NCI-H82 treated with DMSO at 0.1 percent for 48 hours (cell line): ENCODE measurements at regions not wholly inside any gene's neighbourhood (a gene's known extent, or its start where the extent isn't known, plus 50 kb on each side); places are given as distances from the start of the nearest gene placed in this dataset.

Experiments used
- DNase-seq: peaks from one replicate; lab custom pipeline; 2025; ENCODE audit not compliant: unreplicated experiment; lab: John Stamatoyannopoulos, UW

DNA sequence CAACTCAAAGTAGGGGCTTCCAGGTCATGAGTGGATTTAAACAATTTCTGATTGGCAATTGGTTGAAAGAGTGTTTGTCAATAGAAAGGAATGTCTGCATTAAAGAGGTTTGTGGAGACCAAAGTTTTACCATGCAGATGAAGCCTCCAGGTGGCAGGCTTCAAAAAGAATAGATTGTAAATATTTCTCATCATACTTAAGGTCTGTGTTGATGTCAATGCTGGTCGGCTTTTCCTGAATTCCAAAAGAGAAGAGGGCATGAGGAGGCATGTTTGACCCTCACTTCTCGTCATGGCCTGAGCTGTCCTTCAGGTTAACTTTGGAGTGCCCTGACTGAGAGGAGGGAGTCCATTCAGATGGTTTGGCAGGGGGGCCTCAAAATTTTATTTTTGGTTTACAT lies 125.4 kb upstream of the RFC3 start:
- DNase-seq: no peak

DNA sequence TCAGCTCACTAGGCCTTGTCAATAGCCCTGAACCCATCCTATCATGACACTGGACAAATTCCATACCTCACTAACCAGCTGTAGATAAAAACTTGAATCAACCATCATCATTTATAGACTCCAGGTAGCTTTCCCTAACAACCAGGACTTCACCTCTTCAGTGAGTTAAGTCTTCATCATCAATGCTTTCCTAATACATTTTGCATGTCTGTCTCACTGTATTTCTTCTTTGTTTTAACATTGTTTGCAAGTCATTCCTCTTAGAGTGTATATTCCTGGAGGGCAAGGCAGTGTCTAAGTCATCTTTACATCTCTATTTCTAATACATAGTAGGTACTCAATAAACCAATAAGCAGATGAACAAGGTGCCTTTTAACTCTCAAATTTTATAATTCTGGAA lies 123.4 kb upstream of the RFC3 start:
- DNase-seq: no peak

DNA sequence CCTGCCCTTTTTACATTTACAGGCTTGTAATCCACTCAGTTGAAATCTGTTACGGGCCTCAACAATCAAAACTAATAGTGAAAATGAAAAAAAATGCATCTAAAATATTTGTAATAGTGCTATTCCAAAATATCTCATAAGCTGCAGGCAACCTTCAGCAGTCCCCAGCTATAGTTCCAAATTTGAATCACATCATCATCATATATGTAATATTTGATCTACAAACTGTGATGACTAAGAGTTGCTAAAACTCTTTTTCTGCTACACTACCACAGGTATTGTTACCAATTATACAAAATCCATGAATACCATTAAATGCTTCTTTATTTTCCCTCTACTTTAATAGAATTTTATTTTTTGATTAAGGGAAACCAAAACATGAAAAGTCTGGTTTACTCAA lies 121.4 kb upstream of the RFC3 start:
- DNase-seq: no peak

DNA sequence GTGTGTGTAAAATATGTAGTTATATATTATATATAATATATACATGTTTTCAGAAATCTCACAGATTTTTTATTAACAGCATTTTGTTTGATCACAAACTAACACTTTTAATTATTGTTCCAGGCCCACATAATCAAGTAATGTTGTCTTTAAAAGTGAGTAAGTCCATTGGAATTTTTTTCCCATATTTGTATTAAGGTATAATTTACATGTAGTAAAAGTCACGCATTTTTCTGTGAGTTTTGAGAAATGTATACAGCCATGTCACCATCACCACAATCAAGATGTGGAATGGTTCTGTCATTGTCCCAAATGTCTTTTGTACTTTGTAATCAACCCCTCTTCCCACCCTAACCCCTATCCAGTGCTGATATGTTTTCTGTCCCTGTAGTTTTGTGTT lies 120.0 kb upstream of the RFC3 start:
- no peak for DNase-seq

DNA sequence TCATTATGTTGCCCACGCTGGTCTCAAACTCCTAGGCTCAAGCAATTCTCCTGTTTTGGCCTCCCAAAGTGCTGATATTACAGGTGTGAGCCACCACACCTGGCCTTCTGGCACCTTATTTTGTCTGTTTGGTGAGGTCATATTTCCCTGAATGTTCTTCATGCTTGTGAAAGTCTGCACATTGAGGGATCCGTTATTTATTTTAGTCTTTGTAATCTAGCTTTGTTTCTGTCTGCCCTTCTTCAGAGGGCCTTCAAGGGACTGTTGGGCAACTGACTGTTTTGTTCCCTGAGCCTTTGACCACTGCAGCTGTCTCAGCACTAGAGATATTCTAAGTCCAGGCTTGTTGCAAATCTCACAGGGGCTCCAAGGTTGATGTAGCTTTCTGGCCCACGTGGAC lies 110.5 kb upstream of the RFC3 start:
- no peak for DNase-seq

DNA sequence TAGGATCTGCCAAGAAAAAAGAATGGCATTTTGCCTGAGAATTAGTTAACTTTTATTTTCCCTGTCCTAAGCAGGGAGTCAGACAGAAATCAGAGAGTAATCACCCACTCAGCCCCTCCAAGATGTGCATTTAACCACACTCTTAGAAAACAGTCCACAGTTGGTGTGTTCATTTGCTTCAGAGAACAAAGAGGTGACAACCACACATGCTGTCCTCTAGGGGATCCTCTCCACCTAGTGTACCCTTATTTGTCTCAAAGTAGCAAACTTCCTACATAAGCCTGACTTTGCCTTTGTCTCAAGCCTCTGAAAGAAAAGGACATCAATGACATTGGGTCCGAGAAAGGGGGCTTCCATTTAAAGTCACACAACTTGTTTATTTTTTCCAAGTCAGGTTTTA lies 107.0 kb upstream of the RFC3 start:
- no peak for DNase-seq

DNA sequence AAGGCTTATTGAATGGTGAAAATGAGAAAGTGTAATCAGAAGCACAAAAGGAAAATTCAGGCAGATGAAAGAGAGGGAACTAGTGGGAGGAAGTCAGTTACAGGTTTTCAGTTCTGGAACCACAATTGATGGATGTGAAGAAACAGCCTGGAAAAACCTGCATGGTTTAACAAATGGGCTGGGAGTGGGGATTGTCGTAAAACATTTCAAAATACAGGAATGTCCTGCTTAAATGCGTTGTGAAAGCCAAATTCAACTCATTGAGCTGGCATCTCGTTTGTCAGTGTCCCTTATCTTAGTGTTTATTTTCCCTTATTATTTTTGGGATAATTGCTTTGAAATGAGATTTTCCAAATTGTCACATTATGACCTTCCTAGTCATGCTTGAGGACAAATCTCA lies 106.5 kb upstream of the RFC3 start:
- no peak for DNase-seq

DNA sequence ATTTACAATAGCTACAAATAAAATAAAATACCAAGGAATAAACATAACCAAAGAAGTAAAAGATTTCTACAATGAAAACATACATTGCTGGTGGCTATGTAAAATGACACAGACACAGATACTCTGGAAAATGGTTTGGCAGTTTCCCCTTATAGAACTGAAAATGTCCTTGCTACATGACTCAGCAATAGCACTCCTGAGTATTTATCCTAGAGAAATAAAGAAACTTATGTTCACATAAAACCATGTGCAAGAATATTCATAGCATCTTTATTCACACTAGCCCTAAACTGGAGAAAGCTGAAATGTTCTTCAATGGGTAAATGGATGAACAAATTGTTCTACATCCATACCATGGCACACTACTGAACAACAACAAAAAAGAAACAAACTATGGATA lies 100.2 kb upstream of the RFC3 start:
- no peak for DNase-seq

DNA sequence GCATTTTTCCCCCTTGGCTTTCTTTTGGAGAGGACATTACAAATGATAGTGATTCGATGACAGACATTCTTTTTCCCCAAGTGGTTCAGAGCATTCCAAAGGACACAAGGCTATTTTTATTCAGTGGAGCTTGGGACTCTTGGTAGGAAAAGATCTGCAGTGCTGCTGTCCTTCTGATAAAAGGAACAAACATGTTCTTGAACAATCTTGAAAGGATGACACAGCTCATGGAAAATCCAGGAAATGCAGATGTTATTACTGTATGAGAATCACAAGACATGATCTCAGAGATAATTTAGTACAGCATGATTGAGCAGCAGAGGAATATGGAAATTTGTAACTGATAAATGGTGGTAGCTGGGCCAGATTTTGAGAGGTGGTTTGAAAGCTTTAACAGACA lies 96.2 kb upstream of the RFC3 start:
- DNase-seq: no peak

DNA sequence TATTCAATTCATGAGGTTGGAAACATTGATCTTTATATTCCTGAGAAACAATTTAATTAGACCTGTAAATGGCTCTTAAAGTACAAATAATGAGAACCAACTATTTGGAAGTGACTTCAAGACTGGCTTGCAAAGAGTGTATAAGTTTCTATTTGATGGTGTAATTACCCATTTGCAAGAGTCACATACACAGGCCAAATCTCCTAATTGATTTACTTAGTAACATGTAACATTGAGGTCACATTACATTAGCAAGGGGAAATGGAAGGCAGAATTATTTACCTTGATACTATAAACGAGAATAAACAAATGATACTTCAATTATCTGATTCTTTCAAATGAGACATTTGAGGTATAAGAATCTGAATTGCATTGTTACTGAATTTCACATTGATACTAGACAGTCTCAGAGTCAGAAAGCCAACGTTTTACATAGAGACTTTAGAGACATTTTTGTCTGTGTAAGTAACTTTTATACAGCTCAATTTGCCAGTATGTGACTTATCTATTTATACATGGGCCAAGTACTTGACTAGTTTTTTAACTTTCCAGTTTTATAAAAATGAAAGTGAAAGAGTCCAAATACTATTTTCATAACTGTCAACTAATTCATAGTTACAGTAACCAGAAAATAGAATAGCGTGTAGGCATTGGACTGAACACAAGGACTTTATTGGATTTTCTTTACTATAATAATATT lies 95.6 kb upstream of the RFC3 start:
- DNase-seq: no peak

DNA sequence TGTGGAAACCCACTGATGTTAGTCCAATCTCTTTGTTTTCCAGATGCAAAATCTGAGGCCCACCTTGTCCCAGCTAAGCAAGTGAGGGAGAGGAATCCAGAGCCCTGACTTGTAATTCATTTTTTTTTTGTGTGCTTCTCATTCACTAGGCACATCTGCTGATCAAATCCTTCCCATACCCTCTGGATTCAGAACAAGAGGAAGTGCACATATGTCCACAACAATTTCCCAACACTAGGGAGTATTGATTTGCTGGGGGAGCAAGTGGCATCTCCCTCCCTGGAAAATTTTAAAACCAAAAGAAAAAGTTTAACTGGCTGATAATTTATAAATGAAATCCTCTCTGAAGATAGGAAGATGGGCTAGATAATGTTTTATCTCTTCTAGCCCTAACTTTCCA lies 94.6 kb upstream of the RFC3 start:
- no peak for DNase-seq

DNA sequence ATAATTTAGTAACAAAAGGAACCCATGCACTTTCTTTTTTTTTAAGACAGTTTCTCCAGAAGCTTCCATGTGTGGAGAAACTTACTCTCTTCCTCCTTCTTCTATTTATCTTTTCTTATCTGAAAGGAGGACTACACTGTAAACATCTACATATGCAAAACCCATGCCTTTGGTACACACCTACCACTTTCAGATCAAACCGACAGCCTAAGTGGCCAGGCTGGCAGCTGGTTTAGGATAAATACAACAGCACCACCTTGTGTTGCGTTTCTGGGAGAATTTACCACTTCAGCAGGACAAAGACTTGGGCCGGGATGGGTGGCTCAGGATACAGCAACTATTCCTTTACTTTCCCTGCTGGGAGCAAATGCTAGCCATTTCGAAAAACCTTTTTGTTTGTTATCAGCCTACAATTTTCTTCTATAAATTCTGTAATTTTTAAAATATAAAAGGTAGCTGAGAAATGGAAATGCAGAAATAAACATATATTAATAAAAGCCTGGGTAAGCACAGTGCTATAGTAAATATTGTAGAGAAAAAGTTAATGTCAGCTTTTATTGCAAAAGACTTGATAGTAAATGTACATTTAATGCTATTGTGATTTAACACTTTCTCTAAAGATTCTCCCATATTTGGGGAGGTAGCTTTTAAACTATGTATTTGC lies 94.0 kb upstream of the RFC3 start:
- peak; percentile 56 for DNase-seq

DNA sequence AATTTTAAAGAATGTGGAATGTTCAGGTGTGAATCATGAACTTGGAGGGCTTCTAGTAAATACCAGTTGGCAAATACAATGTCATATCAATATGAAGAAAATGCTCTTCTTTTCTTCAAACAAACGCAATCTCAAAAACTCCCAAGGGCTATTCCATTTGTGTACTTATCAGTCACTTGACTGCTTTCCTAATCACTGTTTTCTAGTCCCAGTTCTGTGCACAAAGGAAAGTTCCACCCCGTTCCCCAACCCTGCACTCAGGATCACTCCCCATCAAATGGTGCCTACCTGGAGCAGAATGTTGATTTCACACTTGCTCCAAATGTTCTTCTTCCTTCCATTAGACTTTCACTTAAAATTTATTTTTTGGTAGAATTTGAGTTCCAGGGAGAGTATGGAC lies 92.6 kb upstream of the RFC3 start:
- no peak for DNase-seq

DNA sequence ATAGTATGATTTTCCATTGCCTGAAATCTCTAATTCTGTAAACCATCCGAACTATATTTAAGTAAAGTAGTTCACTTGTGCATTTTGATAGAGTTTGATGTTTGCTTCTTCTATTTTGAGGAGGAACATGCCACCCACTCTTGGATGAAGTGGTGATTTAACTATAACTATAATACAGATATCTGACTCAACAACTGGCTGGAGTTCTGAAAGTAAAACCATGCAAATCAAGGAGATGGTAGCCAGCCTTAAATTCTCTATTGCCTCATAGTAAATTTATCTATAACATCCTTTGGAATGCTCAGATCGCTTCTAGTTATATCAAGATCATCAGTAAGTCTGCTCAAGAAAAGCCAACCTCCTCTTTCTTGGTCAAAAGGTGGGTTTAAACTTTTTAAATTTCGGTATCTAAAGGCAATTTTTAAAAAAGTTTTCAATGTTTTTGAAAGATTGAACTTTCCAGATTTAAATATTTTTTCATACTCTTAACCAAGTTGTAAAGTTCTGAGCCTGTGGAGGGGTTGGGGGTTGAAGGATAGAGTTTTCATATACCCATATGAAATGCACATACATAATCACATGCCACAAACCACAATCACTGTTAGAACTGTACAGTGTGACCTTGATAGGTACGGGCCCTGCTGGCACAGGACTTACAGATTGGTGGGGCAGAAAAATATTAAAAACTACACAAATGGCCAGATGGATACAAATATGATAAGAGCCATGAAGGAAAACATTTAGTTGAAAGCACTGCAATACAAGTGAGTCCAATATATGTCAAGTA lies 90.5 kb upstream of the RFC3 start:
- DNase-seq: no peak

DNA sequence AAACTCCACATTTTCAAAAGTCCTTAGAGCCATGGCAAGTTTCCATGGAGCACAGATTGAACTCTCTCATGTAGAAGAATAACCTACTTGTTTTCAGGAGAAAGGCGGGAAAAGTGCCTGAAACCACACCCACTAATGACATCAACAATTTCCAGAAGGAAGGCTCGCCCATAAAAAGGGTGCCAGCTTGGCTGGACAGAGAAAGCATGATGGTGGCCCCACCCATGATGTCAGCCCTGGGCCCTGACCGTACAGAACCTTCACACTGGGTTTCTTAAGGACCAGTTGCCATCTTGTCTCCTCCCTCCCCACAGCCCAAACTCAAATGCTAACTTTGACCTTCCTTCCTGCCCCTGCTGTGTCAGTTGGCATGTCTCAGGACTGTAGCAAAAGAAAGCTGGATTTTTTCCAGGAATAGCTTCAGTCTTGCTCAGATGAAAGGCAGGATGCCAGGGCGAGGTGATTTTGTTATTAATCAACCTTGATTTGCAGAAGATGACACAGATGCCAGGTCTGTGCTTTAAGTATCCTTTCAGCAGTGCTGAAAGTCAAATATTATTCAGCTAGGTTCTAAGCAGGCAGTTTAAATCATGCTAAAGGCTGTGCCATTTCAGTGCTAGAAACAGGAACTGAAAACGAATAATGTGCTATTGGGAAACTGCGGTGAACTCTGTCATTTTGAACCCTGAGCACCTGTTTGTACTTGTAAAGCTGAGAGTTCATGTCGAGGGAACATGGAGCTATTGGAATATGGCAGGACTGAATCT lies 89.5 kb upstream of the RFC3 start:
- DNase-seq: no peak

DNA sequence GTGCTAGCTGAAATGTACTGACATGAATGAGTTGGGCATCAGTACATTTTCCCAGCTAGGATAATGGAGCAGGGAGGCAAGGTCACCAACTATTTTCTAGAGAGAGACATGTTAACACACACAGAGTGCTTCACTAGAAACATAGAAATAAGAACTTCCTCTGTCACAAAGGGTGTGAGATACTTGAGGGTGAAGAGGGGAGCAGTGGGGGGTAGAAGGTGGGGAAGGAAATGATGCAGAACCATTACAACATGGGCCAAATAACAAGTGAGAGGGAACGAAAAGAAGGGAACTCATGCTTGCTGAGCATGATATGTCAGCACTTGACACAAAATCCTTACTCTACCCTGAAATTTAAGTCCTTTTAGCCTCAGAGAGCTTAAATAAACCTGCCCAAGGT lies 87.8 kb upstream of the RFC3 start:
- no peak for DNase-seq

DNA sequence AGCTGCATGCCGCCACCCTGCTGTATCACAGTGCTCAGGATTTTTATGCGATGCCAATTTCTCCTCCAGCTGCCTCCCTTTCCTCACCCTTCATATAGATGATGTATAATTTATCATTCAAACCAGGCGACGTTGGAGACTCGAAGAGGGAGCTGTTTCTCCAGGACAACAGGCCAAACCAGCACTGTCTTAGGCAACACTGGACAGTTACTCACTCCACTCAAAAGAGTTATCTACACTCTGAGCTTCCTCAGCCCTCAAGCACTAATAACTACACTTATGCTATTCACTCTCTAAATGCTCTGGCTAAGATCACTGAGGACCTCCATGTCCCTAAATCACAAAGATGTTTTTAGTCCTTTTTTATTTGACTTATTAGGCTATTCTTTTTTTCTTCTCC lies 87.3 kb upstream of the RFC3 start:
- DNase-seq: no peak

DNA sequence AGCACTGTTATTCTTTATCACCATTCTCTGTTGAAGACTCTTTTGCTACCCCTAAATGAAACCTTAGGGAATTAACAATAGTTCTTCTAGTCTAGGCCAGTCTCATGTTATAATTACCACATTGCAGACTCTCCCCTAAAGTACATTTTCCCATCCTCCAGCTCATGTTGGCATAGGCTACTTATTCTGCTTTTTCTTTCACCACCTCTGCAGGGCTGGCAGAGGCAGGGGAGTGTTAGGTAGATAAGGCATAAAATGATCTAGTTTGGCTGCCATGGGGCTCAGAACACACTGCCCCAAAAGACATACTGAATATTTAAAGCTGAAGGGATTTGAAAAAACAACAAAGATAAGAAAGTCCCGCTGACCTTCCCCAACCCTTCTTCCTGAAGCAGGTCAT lies 82.7 kb upstream of the RFC3 start:
- DNase-seq: no peak

DNA sequence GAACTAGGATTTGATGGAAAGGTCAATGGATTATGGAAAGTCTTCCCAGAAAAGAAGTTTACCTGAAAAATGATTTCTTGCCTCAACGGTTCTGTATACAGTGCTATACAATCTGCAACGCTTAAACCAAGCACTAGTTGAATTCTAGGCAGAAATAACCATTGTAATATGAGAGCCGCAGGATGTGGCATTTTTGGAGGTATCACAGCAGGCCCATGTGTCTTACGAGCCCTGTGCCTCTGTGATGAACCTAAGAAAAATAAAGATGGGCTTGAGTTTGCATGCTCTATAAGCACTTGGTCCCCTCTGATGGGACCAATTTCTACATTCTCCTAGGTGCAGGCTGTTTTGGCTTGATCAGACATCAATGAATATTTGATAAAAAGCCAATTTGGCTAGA lies 78.7 kb upstream of the RFC3 start:
- DNase-seq: no peak

DNA sequence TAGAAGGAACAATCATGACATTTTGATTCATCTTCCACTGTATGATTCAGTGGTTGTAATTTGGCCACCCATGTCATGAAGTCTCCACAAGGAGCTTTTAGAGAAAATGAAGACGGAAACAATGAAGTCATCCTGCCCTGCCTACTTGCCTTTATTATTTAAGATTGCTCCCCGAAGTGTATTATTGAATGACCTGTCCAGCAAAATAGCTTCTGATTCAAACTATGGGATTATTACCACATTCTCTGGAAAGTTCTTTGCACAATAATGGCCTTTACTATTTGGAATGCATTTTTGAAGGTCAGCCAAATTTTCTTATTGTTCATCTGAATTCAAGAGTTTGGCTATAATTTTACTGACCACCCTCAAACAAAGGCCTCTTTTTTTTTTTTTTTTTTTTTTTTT lies 77.8 kb upstream of the RFC3 start:
- DNase-seq: no peak

DNA sequence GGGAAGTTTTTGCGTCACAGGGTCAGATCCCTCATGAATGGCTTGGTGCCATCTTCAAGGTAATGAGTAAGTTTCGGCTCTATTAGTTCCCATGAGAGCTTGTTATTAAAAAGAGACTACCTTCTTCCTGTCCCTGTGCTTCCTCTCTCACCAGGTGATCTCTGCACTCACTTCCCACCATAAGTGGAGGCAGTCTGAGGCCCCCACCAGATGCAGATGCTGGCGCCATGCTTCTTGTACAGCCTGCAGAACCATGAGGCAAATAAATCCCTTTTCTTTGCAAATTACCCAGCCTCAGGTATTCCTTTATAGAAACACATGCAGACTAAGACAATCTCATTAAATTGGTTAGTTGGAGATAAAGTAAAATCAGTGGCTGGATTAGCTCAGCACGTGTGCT lies 75.6 kb upstream of the RFC3 start:
- DNase-seq: peak; percentile 43
